PFSK-1 (cell line): ENCODE measurements at regions not wholly inside any gene's neighbourhood (a gene's known extent, or its start where the extent isn't known, plus 50 kb on each side); places are given as distances from the start of the nearest gene placed in this dataset.

Experiments
- FOXP2 ChIP-seq: optimal IDR thresholded peaks from 2 replicates; pipeline ENCODE3; 2011; ENCODE audit warnings: borderline replicate concordance, control low read depth, inconsistent platforms; ENCODE audit not compliant: insufficient read depth; ENCODE audit errors: extremely low read length, extremely low read depth
- POLR2AphosphoS5 ChIP-seq: IDR thresholded peaks from 2 replicates; pipeline ENCODE4 v1.6.1; 2012; ENCODE audit warnings: low read depth, mild to moderate bottlenecking, control low read depth, low read length, moderate library complexity
- TAF1 ChIP-seq: IDR thresholded peaks from 2 replicates; pipeline ENCODE4 v1.6.1; 2012; ENCODE audit warnings: low read length, control low read depth, borderline replicate concordance; ENCODE audit not compliant: insufficient read depth
- TF ChIP-seq, protein P1 (sequence below), 2 experiments: IDR thresholded peaks; 2 replicates each; pipeline versions ENCODE4 v1.6.1 to v1.8.0; 2011 to 2012; ENCODE audit warnings: low read depth in 2 of 2, low read length in 2 of 2, control low read depth in 1 of 2, inconsistent platforms in 1 of 2, mild to moderate bottlenecking in 1 of 2, moderate library complexity in 1 of 2; ENCODE audit not compliant: insufficient read depth in 1 of 2

DNA sequence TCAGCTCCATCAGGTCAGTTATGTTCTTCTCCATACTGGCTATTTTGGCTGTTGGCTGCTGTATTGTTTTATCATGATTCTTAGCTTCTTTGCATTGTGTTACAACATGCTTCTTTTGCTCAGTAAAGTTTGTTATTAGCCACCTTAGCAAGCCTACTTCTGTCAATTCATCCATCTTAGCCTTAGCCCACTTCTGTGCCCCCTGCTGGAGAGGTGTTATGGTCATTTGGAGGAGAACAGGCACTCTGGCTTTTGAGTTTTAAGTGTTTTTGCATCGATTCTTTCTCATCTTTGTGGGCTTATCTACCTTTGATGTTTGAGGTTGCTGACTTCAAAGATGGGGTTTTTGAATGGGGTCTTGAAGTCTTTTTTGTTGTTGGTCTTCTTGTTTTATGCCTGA is 204.6 kb upstream of the FOXP2 start:
- no peak for TF ChIP-seq FOXP2
- TF ChIP-seq TAF1, result no peak
- TF ChIP-seq, protein P1, sequence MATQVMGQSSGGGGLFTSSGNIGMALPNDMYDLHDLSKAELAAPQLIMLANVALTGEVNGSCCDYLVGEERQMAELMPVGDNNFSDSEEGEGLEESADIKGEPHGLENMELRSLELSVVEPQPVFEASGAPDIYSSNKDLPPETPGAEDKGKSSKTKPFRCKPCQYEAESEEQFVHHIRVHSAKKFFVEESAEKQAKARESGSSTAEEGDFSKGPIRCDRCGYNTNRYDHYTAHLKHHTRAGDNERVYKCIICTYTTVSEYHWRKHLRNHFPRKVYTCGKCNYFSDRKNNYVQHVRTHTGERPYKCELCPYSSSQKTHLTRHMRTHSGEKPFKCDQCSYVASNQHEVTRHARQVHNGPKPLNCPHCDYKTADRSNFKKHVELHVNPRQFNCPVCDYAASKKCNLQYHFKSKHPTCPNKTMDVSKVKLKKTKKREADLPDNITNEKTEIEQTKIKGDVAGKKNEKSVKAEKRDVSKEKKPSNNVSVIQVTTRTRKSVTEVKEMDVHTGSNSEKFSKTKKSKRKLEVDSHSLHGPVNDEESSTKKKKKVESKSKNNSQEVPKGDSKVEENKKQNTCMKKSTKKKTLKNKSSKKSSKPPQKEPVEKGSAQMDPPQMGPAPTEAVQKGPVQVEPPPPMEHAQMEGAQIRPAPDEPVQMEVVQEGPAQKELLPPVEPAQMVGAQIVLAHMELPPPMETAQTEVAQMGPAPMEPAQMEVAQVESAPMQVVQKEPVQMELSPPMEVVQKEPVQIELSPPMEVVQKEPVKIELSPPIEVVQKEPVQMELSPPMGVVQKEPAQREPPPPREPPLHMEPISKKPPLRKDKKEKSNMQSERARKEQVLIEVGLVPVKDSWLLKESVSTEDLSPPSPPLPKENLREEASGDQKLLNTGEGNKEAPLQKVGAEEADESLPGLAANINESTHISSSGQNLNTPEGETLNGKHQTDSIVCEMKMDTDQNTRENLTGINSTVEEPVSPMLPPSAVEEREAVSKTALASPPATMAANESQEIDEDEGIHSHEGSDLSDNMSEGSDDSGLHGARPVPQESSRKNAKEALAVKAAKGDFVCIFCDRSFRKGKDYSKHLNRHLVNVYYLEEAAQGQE (IDR thresholded peaks at IDR 0.05; ENCODE audit: insufficient read depth in 1 of 2, low read depth in 2 of 2, low read length in 2 of 2), result no peak
- TF ChIP-seq POLR2AphosphoS5, result no peak
